ENCODE measurements at regions not wholly inside any gene's neighbourhood (a gene's known extent, or its start where the extent isn't known, plus 50 kb on each side); places are given as distances from the start of the nearest gene placed in this dataset.

DNA sequence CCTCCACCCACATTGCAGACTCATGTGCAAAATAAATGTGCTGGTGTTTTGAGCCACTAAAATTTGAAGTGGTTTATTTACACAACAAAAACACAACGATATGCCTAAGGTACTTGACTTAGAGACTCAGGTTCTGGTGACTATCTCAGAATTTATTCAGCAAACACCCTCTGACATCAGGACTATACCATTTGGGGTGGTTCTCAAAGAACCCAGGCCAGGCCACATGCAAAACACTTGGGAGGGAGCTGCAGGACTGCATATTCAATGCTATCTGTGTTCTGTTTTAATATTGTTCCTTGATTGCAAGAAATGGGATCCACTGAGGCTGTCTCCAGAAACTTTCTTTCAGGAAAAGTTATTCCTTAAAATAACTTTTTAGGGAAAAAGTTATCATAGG, 91.6 kb downstream of the LINC00237 start:
- Histone ChIP-seq H3K9ac (ENCODE audit: insufficient read depth, low read depth, low read length) (no peak overlapping the region), H3K9me3 (ENCODE audit: low read length) (no peaks in the 10 kb centered on the region), H3K27ac (ENCODE audit: extremely low read length, insufficient read depth, low read length) (no peak overlapping the region), H3K4me1 (ENCODE audit: insufficient read depth, low read length) (peaks cover 43% of the 10 kb centered on the region), H3K4me2 (ENCODE audit: low read depth, low read length) (no peak overlapping the region), H3K79me2 (ENCODE audit: insufficient read depth, low read length) (no peaks in the 10 kb centered on the region), H3K36me3 (replicated peaks in 1 of 2; ENCODE audit: control insufficient read depth in 1 of 2, insufficient read depth in 2 of 2, low read length in 2 of 2) (no peaks in the 10 kb centered on the region), H2AFZ (ENCODE audit: low read length) (no peak overlapping the region), H3K4me3 (replicated peaks in 1 of 3; ENCODE audit: insufficient read depth in 1 of 3, low read depth in 2 of 3, low read length in 3 of 3) (no peak overlapping the region), H3K27me3 (ENCODE audit: control insufficient read depth in 1 of 2, insufficient read depth in 2 of 2, low read length in 2 of 2) (no peaks in the 10 kb centered on the region), H4K20me1 (ENCODE audit: insufficient read depth, low read length) (no peaks in the 10 kb centered on the region)
- DNase-seq (ENCODE audit: low spot score) (no peak), ATAC-seq (no peak), FAIRE-seq (no peak)
- 16% methylated on average over 1 of the region's 1 CpG for WGBS (ENCODE audit: low lambda C conversion rate)
- ChIA-PET POLR2A (no interaction called here), CTCF (ENCODE audit: low intra/inter-chr PET ratio, low total read pairs) (no interaction called here)
- BruUV-seq (replicated peaks): no TSS peak
- TF ChIP-seq SMAD1 (CRISPR knock-in tag; IDR thresholded peaks at IDR 0.05; ENCODE audit: borderline replicate concordance, low read depth) (no peak), ZMYM4 (CRISPR knock-in tag; IDR thresholded peaks at IDR 0.05) (no peak), SMAD9 (CRISPR knock-in tag; IDR thresholded peaks at IDR 0.05) (no peak), ATF4 (CRISPR knock-in tag; IDR thresholded peaks at IDR 0.05) (no peak), ZNF552 (CRISPR knock-in tag; IDR thresholded peaks at IDR 0.05; ENCODE audit: borderline replicate concordance) (no peak), ZNF281 (CRISPR knock-in tag; IDR thresholded peaks at IDR 0.05; ENCODE audit: borderline replicate concordance) (no peak), ZFP1 (CRISPR knock-in tag; IDR thresholded peaks at IDR 0.05) (no peak)
- TF ChIP-seq, protein P1, sequence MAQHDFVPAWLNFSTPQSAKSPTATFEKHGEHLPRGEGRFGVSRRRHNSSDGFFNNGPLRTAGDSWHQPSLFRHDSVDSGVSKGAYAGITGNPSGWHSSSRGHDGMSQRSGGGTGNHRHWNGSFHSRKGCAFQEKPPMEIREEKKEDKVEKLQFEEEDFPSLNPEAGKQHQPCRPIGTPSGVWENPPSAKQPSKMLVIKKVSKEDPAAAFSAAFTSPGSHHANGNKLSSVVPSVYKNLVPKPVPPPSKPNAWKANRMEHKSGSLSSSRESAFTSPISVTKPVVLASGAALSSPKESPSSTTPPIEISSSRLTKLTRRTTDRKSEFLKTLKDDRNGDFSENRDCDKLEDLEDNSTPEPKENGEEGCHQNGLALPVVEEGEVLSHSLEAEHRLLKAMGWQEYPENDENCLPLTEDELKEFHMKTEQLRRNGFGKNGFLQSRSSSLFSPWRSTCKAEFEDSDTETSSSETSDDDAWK (CRISPR knock-in tag; IDR thresholded peaks at IDR 0.05): no peak
- TF ChIP-seq, protein P2, sequence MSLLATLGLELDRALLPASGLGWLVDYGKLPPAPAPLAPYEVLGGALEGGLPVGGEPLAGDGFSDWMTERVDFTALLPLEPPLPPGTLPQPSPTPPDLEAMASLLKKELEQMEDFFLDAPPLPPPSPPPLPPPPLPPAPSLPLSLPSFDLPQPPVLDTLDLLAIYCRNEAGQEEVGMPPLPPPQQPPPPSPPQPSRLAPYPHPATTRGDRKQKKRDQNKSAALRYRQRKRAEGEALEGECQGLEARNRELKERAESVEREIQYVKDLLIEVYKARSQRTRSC (CRISPR knock-in tag; IDR thresholded peaks at IDR 0.05; ENCODE audit: low read depth): no peak
- intact Hi-C loops (cut with micrococcal nuclease; ENCODE audit: unreplicated experiment) (no loop called here), in situ Hi-C loops (cut with HindIII; ENCODE audit: extremely low pct_ligation_motif_present, low pct_unique_long_range_greater_than_20kb) (no loop called here)
